HUES48 (cell line): ENCODE measurements at regions not wholly inside any gene's neighbourhood (a gene's known extent, or its start where the extent isn't known, plus 50 kb on each side); places are given as distances from the start of the nearest gene placed in this dataset.
"Not testable (repeated sequence)": the region's sequence is repeated elsewhere in the genome, so short reads cannot be mapped to it uniquely, and the experiment has no call there.

ENCODE experiments used
- H3K27ac ChIP-seq: one replicate; pipeline ENCODE4 v1.7.0; 2013; ENCODE audit warnings: low read depth, low read length, inconsistent platforms
- H3K27me3 ChIP-seq: 2 replicates; pipeline ENCODE4 v1.6.1; 2013; ENCODE audit warnings: mild to moderate bottlenecking, low read length; ENCODE audit not compliant: control insufficient read depth, insufficient read depth
- H3K36me3 ChIP-seq: 2 replicates; pipeline ENCODE4 v1.6.1; 2013; ENCODE audit warnings: low read length; ENCODE audit not compliant: control insufficient read depth, insufficient read depth
- H3K4me1 ChIP-seq: 2 replicates; pipeline ENCODE4 v1.6.1; 2013; ENCODE audit warnings: mild to moderate bottlenecking, low read length; ENCODE audit not compliant: control insufficient read depth, insufficient read depth
- H3K4me3 ChIP-seq: 2 replicates; pipeline ENCODE4 v1.5.1; 2013; ENCODE audit warnings: mild to moderate bottlenecking, low read depth, low read length
- H3K9ac ChIP-seq: 2 replicates; pipeline ENCODE4 v1.6.1; 2013; ENCODE audit warnings: mild to moderate bottlenecking, low read depth, low read length, moderate library complexity
- H3K9me3 ChIP-seq: 2 replicates; pipeline ENCODE4 v1.6.1; 2013; ENCODE audit warnings: low read length; ENCODE audit not compliant: control insufficient read depth, insufficient read depth

GRCh38 chr12:13924286-13924685, 57.1 kb downstream of the GRIN2B start:
- H3K9me3 ChIP-seq, result no peaks in the 10 kb centered on the region
- no peaks in the 10 kb centered on the region for H3K27me3 ChIP-seq
- H3K36me3 ChIP-seq, result no peaks in the 10 kb centered on the region
- no peaks in the 10 kb centered on the region for H3K4me1 ChIP-seq
- no peak overlapping the region for H3K9ac ChIP-seq
- H3K4me3 ChIP-seq, result no peak overlapping the region
- no peak overlapping the region for H3K27ac ChIP-seq

DNA sequence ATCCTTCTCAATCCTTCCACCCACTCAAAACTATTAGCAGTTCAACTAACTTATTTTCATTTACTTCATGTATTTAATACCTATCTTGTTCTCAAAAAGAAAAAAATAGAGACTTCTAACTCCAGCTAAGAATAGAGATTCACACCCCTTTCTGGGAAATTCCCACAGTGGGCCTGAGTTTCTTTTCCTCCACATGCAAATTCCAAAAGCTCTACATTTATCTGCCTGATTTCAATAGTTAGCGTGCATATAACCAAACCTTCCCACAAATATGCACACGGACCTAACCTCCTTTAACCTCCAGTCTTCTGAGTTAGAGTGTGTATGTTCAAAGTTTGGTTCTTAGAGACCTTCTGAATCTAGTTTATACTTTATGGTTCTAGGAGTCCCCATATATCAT, 62.5 kb downstream of the GRIN2B start:
- Histone ChIP-seq H3K9me3 (no peaks in the 10 kb centered on the region), H3K9ac (no peak overlapping the region), H3K4me1 (no peaks in the 10 kb centered on the region), H3K4me3 (no peak overlapping the region), H3K36me3 (no peaks in the 10 kb centered on the region), H3K27ac (no peak overlapping the region), H3K27me3 (no peaks in the 10 kb centered on the region)

- H3K9me3 ChIP-seq, result no peaks in the 10 kb centered on the region
- no peak overlapping the region for H3K9ac ChIP-seq
- no peaks in the 10 kb centered on the region for H3K27me3 ChIP-seq
- H3K36me3 ChIP-seq, result no peaks in the 10 kb centered on the region
- no peak overlapping the region for H3K4me3 ChIP-seq
- no peaks in the 10 kb centered on the region for H3K4me1 ChIP-seq
- H3K27ac ChIP-seq, result no peak overlapping the region
Observed at GRCh38 chr12:13915096-13915495, 66.3 kb downstream of the GRIN2B start.

GRCh38 chr12:13913371-13913770, 68.0 kb downstream of the GRIN2B start:
- Histone ChIP-seq H3K36me3 (no peaks in the 10 kb centered on the region), H3K9me3 (no peaks in the 10 kb centered on the region), H3K27ac (no peak overlapping the region), H3K4me3 (no peak overlapping the region), H3K27me3 (no peaks in the 10 kb centered on the region), H3K9ac (no peak overlapping the region), H3K4me1 (no peaks in the 10 kb centered on the region)

GRCh38 chr12:13911756-13912554, 69.4 kb downstream of the GRIN2B start:
- Histone ChIP-seq H3K4me3 (no peak overlapping the region), H3K27me3 (no peaks in the 10 kb centered on the region), H3K27ac (no peak overlapping the region), H3K36me3 (no peaks in the 10 kb centered on the region), H3K9me3 (no peaks in the 10 kb centered on the region), H3K4me1 (no peaks in the 10 kb centered on the region), H3K9ac (no peak overlapping the region)

DNA sequence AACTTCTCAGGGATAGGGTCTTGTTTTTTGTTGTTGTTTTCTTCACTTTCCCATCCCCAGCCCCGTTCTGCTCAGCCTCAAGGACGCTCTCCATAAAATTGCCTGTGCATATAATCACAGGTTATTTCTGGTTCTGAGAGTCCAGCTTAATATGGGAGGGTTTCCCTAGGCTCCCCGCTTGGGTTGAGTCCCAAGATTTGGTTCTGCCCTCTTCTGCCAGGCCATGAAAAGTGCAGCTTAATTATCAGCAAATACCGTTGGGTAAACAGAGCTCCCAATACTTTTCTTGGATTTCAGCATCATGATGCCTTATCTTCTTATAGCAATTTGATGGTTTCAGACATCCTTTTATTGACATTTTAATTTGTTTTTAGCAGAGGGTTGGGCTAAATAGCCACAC, 75.6 kb downstream of the GRIN2B start:
- no peaks in the 10 kb centered on the region for H3K27me3 ChIP-seq
- no peaks in the 10 kb centered on the region for H3K9me3 ChIP-seq
- no peak overlapping the region for H3K4me3 ChIP-seq
- H3K9ac ChIP-seq, result no peak overlapping the region
- H3K36me3 ChIP-seq, result no peaks in the 10 kb centered on the region
- no peaks in the 10 kb centered on the region for H3K4me1 ChIP-seq
- no peak overlapping the region for H3K27ac ChIP-seq

- Histone ChIP-seq H3K4me3 (no peak overlapping the region), H3K4me1 (peaks cover 4% of the 10 kb centered on the region), H3K9me3 (no peaks in the 10 kb centered on the region), H3K9ac (no peak overlapping the region), H3K27me3 (no peaks in the 10 kb centered on the region), H3K27ac (no peak overlapping the region), H3K36me3 (no peaks in the 10 kb centered on the region)
Observed at GRCh38 chr12:13900718-13901117, 80.7 kb downstream of the GRIN2B start.

DNA sequence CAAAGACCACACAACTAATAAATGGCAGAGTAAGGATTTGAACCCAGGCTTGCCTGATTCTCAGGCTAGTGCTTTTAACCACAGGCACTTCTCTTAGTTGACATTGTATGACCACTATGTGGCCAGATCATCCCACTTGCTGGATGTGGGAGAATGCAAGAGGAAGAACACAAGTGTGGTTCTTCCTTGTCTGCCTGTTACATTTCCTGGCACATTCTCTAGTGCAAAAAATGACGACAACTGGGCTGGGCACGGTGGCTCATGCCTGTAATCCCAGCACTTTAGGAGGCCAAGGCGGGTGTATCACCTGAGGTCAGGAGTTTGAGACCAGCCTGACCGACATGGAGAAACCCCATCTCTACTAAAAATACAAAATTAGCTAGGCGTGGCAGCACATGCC, 83.0 kb downstream of the GRIN2B start:
- H3K9me3 ChIP-seq, H3K36me3 ChIP-seq, H3K27me3 ChIP-seq, H3K4me3 ChIP-seq, H3K9ac ChIP-seq, H3K27ac ChIP-seq: not testable (repeated sequence)
- peaks cover 13% of the 10 kb centered on the region for H3K4me1 ChIP-seq

DNA sequence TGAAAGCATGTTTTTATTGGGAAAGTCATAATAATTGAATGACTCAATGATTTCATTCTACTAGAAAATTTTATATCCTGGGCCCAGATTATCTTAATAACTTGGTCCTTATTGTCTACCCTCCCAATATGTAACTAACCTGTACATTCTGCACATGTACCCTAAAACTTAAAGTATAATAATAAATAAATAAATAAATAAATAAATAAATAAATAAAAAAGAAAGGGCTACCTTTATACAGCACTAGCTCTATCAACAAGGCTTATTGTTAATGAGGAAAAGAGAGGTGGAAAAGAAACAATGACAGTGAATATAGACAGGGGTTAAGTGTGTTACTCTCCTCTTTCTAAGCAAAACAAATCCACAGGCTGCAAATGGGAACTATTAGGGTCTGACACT, 83.6 kb downstream of the GRIN2B start:
- Histone ChIP-seq H3K9ac (no peak overlapping the region), H3K36me3 (no peaks in the 10 kb centered on the region), H3K4me3 (no peak overlapping the region)

GRCh38 chr12:13896063-13896626, 85.3 kb downstream of the GRIN2B start:
- H3K9me3 ChIP-seq, result no peaks in the 10 kb centered on the region
- H3K4me1 ChIP-seq, result peaks cover 13% of the 10 kb centered on the region

More for the DNA sequence above, 83.6 kb downstream of the GRIN2B start:
- H3K9me3 ChIP-seq, result no peaks in the 10 kb centered on the region
- H3K27ac ChIP-seq, result no peak overlapping the region
- H3K27me3 ChIP-seq, result no peaks in the 10 kb centered on the region
- peaks cover 13% of the 10 kb centered on the region for H3K4me1 ChIP-seq

GRCh38 chr12:13891902-13892301, 89.5 kb downstream of the GRIN2B start:
- Histone ChIP-seq H3K27me3 (no peaks in the 10 kb centered on the region), H3K27ac (no peak overlapping the region), H3K9me3 (no peaks in the 10 kb centered on the region), H3K9ac (no peak overlapping the region), H3K36me3 (no peaks in the 10 kb centered on the region), H3K4me1 (peaks cover 13% of the 10 kb centered on the region), H3K4me3 (no peak overlapping the region)

More at GRCh38 chr12:13896063-13896626, 85.3 kb downstream of the GRIN2B start:
- Histone ChIP-seq H3K4me3 (no peak overlapping the region), H3K9ac (no peak overlapping the region), H3K27me3 (no peaks in the 10 kb centered on the region), H3K27ac (no peak overlapping the region), H3K36me3 (no peaks in the 10 kb centered on the region)
